Breast epithelium (tissue), 3 donors: ENCODE measurements at regions not wholly inside any gene's neighbourhood (a gene's known extent, or its start where the extent isn't known, plus 50 kb on each side); places are given as distances from the start of the nearest gene placed in this dataset.

ENCODE experiments used
- POLR2A ChIP-seq: fragments of 450-650 bp; IDR thresholded peaks from one replicate; pipeline ENCODE4 v1.6.1; 2016; ENCODE audit warnings: antibody characterized with exemption, mild to moderate bottlenecking, moderate library complexity
- POLR2AphosphoS5 ChIP-seq, 3 donors: sonication (generic); formaldehyde crosslinking; IDR thresholded peaks; one replicate each; pipeline ENCODE4 v1.6.1; 2017; ENCODE audit warnings: antibody characterized with exemption in 3 of 3

DNA sequence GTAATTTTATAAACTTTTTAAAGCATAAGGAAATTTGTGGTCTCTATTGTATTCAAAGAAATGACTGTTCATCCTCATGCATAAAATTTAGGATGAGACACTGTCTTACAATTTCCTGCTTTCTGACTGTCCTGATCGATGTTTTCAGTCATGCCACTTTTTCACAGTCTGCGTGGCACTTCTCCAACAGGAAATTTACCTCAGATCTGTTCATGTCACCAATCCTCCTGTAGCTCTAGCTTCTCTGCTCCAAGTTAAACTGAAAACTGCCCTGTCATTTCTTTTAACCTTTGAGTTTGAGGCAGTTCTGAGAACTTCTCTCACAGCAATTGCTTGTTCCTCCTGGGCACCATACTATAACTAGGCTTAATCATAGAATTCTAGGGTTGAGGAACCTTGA is 455.1 kb downstream of the EFNA5 start:
- TF ChIP-seq POLR2A (no peak), POLR2AphosphoS5 (IDR thresholded peaks at IDR 0.05) (no peak)
